H1 (cell line): ENCODE measurements at regions not wholly inside any gene's neighbourhood (a gene's known extent, or its start where the extent isn't known, plus 50 kb on each side); places are given as distances from the start of the nearest gene placed in this dataset.

Source experiments
- CTCF ChIA-PET: fragments of 300-600 bp; sonication (Branson Sonifier 250); formaldehyde crosslinking; loops from one replicate; lab custom pipeline; 2021; ENCODE audit not compliant: partially characterized antibody; lab: Charles Lee
- POLR2A ChIA-PET: fragments of 300-600 bp; sonication (Branson Sonifier 250); formaldehyde crosslinking; loops from one replicate; lab custom pipeline; 2021; ENCODE audit warnings: inconsistent platforms; ENCODE audit not compliant: partially characterized antibody; lab: Charles Lee
- DNase-seq, 2 experiments: peaks; one replicate each; pipeline versions ENCODE4 v3.0.0 to v3.0.0-alpha.2; 2010 to 2022; ENCODE audit warnings: low spot score in 2 of 2, low read depth in 1 of 2, mixed read lengths in 1 of 2
- FAIRE-seq: peaks from 2 replicates; lab custom pipeline; 2011; peaks lifted over from hg19 to GRCh38; lab: Jason Lieb, UNC
- H2AFZ ChIP-seq: 2 replicates; pipeline ENCODE4 v1.8.1; 2012; ENCODE audit warnings: low read length, inconsistent platforms
- H2AK5ac ChIP-seq: 2 replicates; pipeline ENCODE4 v1.6.1; 2013; ENCODE audit warnings: low read depth, low read length
- H2BK120ac ChIP-seq: replicated peaks from 2 replicates; pipeline ENCODE3; 2013; ENCODE audit warnings: low read depth, low read length, inconsistent platforms
- H2BK12ac ChIP-seq: 2 replicates; pipeline ENCODE4 v1.6.1; 2013; ENCODE audit warnings: low read depth, low read length
- H2BK15ac ChIP-seq: 2 replicates; pipeline ENCODE4 v1.6.1; 2013; ENCODE audit warnings: low read length
- H2BK20ac ChIP-seq: 2 replicates; pipeline ENCODE4 v1.6.1; 2013; ENCODE audit warnings: low read length
- H2BK5ac ChIP-seq: 2 replicates; pipeline ENCODE4 v1.6.1; 2013; ENCODE audit warnings: low read depth, low read length
- H3K14ac ChIP-seq: 2 replicates; pipeline ENCODE4 v1.6.1; 2013; ENCODE audit warnings: inconsistent platforms; ENCODE audit not compliant: insufficient read length
- H3K18ac ChIP-seq: 2 replicates; pipeline ENCODE4 v1.6.1; 2013; ENCODE audit warnings: low read length; ENCODE audit errors: extremely low read depth
- H3K23ac ChIP-seq: 2 replicates; pipeline ENCODE4 v1.6.1; 2013; ENCODE audit warnings: inconsistent platforms; ENCODE audit not compliant: insufficient read length
- H3K23me2 ChIP-seq: 2 replicates; pipeline ENCODE4 v1.6.1; 2013; ENCODE audit warnings: low read depth, low read length
- H3K27ac ChIP-seq: 2 replicates; pipeline ENCODE4 v1.6.1; 2011; ENCODE audit warnings: low read depth, low read length, inconsistent platforms
- H3K27me3 ChIP-seq, 4 experiments: replicated peaks in 1 of 4; 1 replicate in 1 of 4; 2 replicates in 3 of 4; pipeline versions ENCODE4 v1.6.1 to v1.8.1; 2011 to 2013; ENCODE audit warnings: low read length in 3 of 4, mild to moderate bottlenecking in 3 of 4, inconsistent platforms in 2 of 4, mixed read lengths in 2 of 4, moderate library complexity in 1 of 4; ENCODE audit not compliant: control insufficient read depth in 3 of 4, insufficient read depth in 3 of 4; ENCODE audit errors: extremely low read depth in 1 of 4
- H3K36me3 ChIP-seq, 4 experiments: 2 replicates each; pipeline versions ENCODE4 v1.6.1 to v1.8.1; 2011 to 2013; ENCODE audit warnings: mild to moderate bottlenecking in 4 of 4, low read length in 3 of 4, moderate library complexity in 2 of 4, control low read depth in 1 of 4, inconsistent platforms in 1 of 4; ENCODE audit not compliant: insufficient read depth in 4 of 4, control insufficient read depth in 2 of 4
- H3K4ac ChIP-seq: replicated peaks from 2 replicates; pipeline ENCODE3; 2013; ENCODE audit warnings: low read length, low read depth, mixed read lengths, inconsistent platforms; ENCODE audit not compliant: insufficient read length
- H3K4me1 ChIP-seq, 4 experiments: replicated peaks in 1 of 4; 1 replicate in 1 of 4; 2 replicates in 3 of 4; pipeline versions ENCODE4 v1.6.1 to v1.8.1; 2011 to 2013; ENCODE audit warnings: low read length in 3 of 4, inconsistent platforms in 2 of 4, mixed read lengths in 1 of 4; ENCODE audit not compliant: insufficient read depth in 4 of 4, control insufficient read depth in 3 of 4
- H3K4me2 ChIP-seq, 2 experiments: 2 replicates each; pipeline versions ENCODE4 v1.6.1 to v1.8.1; 2011 to 2013; ENCODE audit warnings: low read depth in 2 of 2, low read length in 2 of 2, control low read depth in 1 of 2, inconsistent platforms in 1 of 2, mild to moderate bottlenecking in 1 of 2; ENCODE audit not compliant: insufficient read depth in 1 of 2
- H3K4me3 ChIP-seq, 4 experiments: fragments of 200-600, 300-600 bp in 1 of 4; sonication (generic), shearing (Covaris generic), sonication (Bioruptor Twin) in 1 of 4; 2 replicates each; pipeline versions ENCODE4 v1.5.1 to v1.8.1; 2011 to 2016; ENCODE audit warnings: low read length in 4 of 4, low read depth in 3 of 4, control low read depth in 2 of 4, inconsistent platforms in 2 of 4, mild to moderate bottlenecking in 2 of 4, mixed read lengths in 1 of 4, moderate library complexity in 1 of 4; ENCODE audit not compliant: insufficient read depth in 2 of 4; ENCODE audit errors: extremely low read depth in 1 of 4
- H3K56ac ChIP-seq: replicated peaks from 2 replicates; pipeline ENCODE3; 2013; ENCODE audit warnings: low read depth, mild to moderate bottlenecking, mixed read lengths, low read length, inconsistent platforms; ENCODE audit not compliant: insufficient read length
- H3K79me1 ChIP-seq: 2 replicates; pipeline ENCODE4 v1.6.1; 2013; ENCODE audit warnings: low read depth, low read length, control low read depth
- H3K79me2 ChIP-seq, 2 experiments: 2 replicates each; pipeline versions ENCODE4 v1.6.1 to v1.8.1; 2012 to 2013; ENCODE audit warnings: low read length in 2 of 2, mild to moderate bottlenecking in 2 of 2, inconsistent platforms in 1 of 2; ENCODE audit not compliant: insufficient read depth in 2 of 2, control insufficient read depth in 1 of 2
- H3K9ac ChIP-seq, 4 experiments: replicated peaks in 1 of 4; 1 replicate in 1 of 4; 2 replicates in 3 of 4; pipeline versions ENCODE4 v1.6.1 to v1.8.1; 2011 to 2013; ENCODE audit warnings: low read depth in 3 of 4, low read length in 3 of 4, control low read depth in 2 of 4, mild to moderate bottlenecking in 2 of 4, moderate library complexity in 2 of 4, inconsistent platforms in 1 of 4; ENCODE audit errors: extremely low read depth in 1 of 4
- H3K9me3 ChIP-seq, 2 experiments: 2 replicates each; pipeline versions ENCODE4 v1.6.1 to v1.8.1; 2012 to 2013; ENCODE audit warnings: mild to moderate bottlenecking in 2 of 2, moderate library complexity in 2 of 2, control low read depth in 1 of 2, inconsistent platforms in 1 of 2, low read depth in 1 of 2, low read length in 1 of 2, mixed read lengths in 1 of 2; ENCODE audit not compliant: insufficient read depth in 2 of 2
- H4K20me1 ChIP-seq, 2 experiments: replicated peaks in 1 of 2; 2 replicates each; pipeline versions ENCODE3 to v1.8.1; 2011 to 2013; ENCODE audit warnings: inconsistent platforms in 2 of 2, low read length in 2 of 2, mild to moderate bottlenecking in 1 of 2; ENCODE audit not compliant: insufficient read depth in 2 of 2, control insufficient read depth in 1 of 2
- H4K5ac ChIP-seq: 2 replicates; pipeline ENCODE4 v1.6.1; 2013; ENCODE audit warnings: low read length, low read depth, mixed read lengths, inconsistent platforms; ENCODE audit not compliant: insufficient read length
- H4K8ac ChIP-seq: 2 replicates; pipeline ENCODE4 v1.8.0; 2013; ENCODE audit warnings: mild to moderate bottlenecking, moderate library complexity, low read length, inconsistent platforms; ENCODE audit not compliant: insufficient read depth; ENCODE audit errors: extremely low read depth
- H4K91ac ChIP-seq: replicated peaks from 2 replicates; pipeline ENCODE3; 2013; ENCODE audit warnings: low read length, mixed read lengths, inconsistent platforms; ENCODE audit not compliant: insufficient read length
- ASH2L ChIP-seq: fragments of 200-600, 300-600 bp; sonication (generic); IDR thresholded peaks from one replicate; pipeline ENCODE4 v1.7.1; 2017; ENCODE audit warnings: low read length
- CBX8 ChIP-seq: fragments of 300-800, 300-1000 bp; sonication (generic); IDR thresholded peaks from 2 replicates; pipeline ENCODE4 v1.7.1; 2016; ENCODE audit warnings: low read depth, low read length, borderline replicate concordance
- HDAC6 ChIP-seq: IDR thresholded peaks from one replicate; pipeline ENCODE4 v1.7.1; 2012; ENCODE audit warnings: low read depth, mild to moderate bottlenecking, inconsistent platforms, low read length, moderate library complexity
- SAP30 ChIP-seq: fragments of 300-600 bp; sonication (generic); IDR thresholded peaks from 2 replicates; pipeline ENCODE4 v1.7.1; 2012; ENCODE audit warnings: low read length, moderate library complexity, mild to moderate bottlenecking, inconsistent platforms; ENCODE audit not compliant: insufficient read depth, insufficient replicate concordance
- SP4 ChIP-seq: IDR thresholded peaks from 2 replicates; pipeline ENCODE4 v1.6.1; 2012; ENCODE audit warnings: low read length, inconsistent platforms
- WGBS, 2 experiments: shearing (Covaris generic) in 1 of 2; methylation state at CpG; one replicate each; pipeline versions ENCODE4 v1.1.6 to v1.1.7; 2013 to 2015; ENCODE audit warnings: low lambda C conversion rate in 2 of 2, mixed read lengths in 2 of 2, inconsistent platforms in 1 of 2, low coverage in 1 of 2, missing lambda C conversion rate in 1 of 2; ENCODE audit not compliant: insufficient replicate concordance in 2 of 2, insufficient coverage in 1 of 2, insufficient read length in 1 of 2; ENCODE audit errors: extremely low coverage in 1 of 2, missing lambda C conversion rate in 1 of 2; 5-methylcytosine and 5-hydroxymethylcytosine counted together
- TF ChIP-seq, protein P1 (sequence below): IDR thresholded peaks from 2 replicates; pipeline ENCODE4 v1.6.1; 2011; ENCODE audit warnings: low read length, improper control_type of control experiment

DNA sequence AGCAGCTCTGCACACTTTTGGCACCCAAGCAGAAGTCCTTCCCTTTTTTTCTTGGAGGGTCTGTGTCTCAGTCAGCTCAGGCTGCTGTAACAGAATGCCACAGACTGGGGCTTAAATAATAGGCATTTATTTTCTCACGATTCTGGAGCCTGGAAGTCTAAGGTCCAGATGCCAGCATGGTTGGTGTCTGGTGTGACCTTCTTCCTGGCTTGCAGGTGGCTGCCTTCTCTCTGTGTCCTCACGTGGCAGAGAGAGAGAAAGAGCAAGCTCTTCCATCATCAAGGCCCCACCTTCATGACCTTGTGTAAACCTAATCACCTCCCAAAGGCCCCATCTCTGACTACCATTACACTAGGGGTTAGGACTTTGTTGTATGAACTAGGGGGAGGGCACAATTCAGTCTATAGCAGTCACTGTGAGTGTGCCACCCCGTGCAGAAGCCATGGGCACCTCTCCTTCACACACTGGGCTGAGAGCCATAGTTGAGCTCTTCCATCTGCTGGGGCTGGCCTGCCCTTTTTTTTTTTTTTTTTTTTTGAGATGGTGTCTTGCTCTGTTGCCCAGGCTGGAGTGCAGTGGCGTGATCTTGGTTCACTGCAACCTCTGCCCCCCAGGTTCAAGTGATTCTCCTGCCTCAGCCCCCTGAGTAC, 80.3 kb downstream of the OAT start:
- Histone ChIP-seq H3K4ac (no peak overlapping the region), H3K79me1 (no peaks in the 10 kb centered on the region), H2BK20ac (no peak overlapping the region), H3K4me3 (no peak overlapping the region), H3K14ac (no peak overlapping the region), H2BK120ac (no peak overlapping the region), H2BK5ac (no peak overlapping the region), H2AK5ac (no peak overlapping the region), H3K56ac (no peak overlapping the region), H3K9ac (no peak overlapping the region), H4K91ac (no peak overlapping the region), H2AFZ (no peak overlapping the region), H3K79me2 (no peaks in the 10 kb centered on the region), H4K20me1 (no peaks in the 10 kb centered on the region), H3K4me2 (no peak overlapping the region), H4K8ac (no peak overlapping the region), H3K36me3 (no peaks in the 10 kb centered on the region), H2BK15ac (no peak overlapping the region), H3K27me3 (no peaks in the 10 kb centered on the region), H4K5ac (no peak overlapping the region), H3K18ac (no peak overlapping the region), H3K4me1 (no peaks in the 10 kb centered on the region), H2BK12ac (no peak overlapping the region), H3K27ac (no peak overlapping the region), H3K9me3 (no peaks in the 10 kb centered on the region), H3K23me2 (no peaks in the 10 kb centered on the region; the same call in 1 of the 2 replicates), H3K23ac (no peak overlapping the region)
- FAIRE-seq (no peak), DNase-seq (no peak)
- ChIA-PET POLR2A (no interaction called here), CTCF (interaction anchor here (3.5 kb wide), 1 partner anchor 10 kb away, joined by 17 read pairs; no protein-coding TSS in a partner anchor)
- 90% methylated on average over 4 of the region's 4 CpGs; no CpG with 5 or more reads in 1 of the 2 experiments for WGBS, 2 experiments
- TF ChIP-seq HDAC6 (no peak), ASH2L (no peak), SAP30 (no peak), CBX8 (no peak), SP4 (no peak)
- TF ChIP-seq, protein P1, sequence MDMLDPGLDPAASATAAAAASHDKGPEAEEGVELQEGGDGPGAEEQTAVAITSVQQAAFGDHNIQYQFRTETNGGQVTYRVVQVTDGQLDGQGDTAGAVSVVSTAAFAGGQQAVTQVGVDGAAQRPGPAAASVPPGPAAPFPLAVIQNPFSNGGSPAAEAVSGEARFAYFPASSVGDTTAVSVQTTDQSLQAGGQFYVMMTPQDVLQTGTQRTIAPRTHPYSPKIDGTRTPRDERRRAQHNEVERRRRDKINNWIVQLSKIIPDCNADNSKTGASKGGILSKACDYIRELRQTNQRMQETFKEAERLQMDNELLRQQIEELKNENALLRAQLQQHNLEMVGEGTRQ = no peak
